ENCODE measurements at regions not wholly inside any gene's neighbourhood (a gene's known extent, or its start where the extent isn't known, plus 50 kb on each side); places are given as distances from the start of the nearest gene placed in this dataset.

DNA sequence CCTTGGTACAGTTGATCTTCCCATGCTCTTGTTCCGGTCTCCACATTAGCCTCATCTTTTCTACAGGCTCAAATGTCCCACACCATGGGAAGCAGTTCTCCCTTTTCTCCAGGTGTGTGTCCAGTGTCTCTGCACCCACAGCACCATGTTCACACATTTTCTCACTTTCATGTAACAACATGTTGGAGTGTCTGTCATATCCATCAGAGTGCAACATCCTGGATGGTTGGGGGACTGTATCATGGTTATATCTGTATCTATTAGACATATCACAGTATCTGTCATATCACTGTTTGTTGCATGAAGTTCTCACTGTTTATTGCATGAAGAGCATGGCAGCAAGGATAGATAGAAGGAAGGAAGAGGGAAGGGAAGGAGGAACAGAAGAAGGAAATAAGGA, 635.6 kb downstream of the EPM2A start:
- Histone ChIP-seq H3K27ac (ENCODE audit: extremely low read length, insufficient read depth, low read length) (no peak overlapping the region), H3K27me3 (ENCODE audit: control insufficient read depth in 1 of 2, insufficient read depth in 2 of 2, low read length in 2 of 2) (no peaks in the 10 kb centered on the region), H3K36me3 (replicated peaks in 1 of 2; ENCODE audit: control insufficient read depth in 1 of 2, insufficient read depth in 2 of 2, low read length in 2 of 2) (no peaks in the 10 kb centered on the region), H4K20me1 (ENCODE audit: insufficient read depth, low read length) (no peaks in the 10 kb centered on the region), H3K4me3 (replicated peaks in 1 of 3; ENCODE audit: insufficient read depth in 1 of 3, low read depth in 2 of 3, low read length in 3 of 3) (no peak overlapping the region), H3K4me1 (ENCODE audit: insufficient read depth, low read length) (no peaks in the 10 kb centered on the region), H3K79me2 (ENCODE audit: insufficient read depth, low read length) (no peaks in the 10 kb centered on the region), H2AFZ (ENCODE audit: low read length) (no peak overlapping the region), H3K9ac (ENCODE audit: insufficient read depth, low read depth, low read length) (no peak overlapping the region), H3K9me3 (ENCODE audit: low read length) (peaks cover 14% of the 10 kb centered on the region; the same call in 1 of the 2 replicates), H3K4me2 (ENCODE audit: low read depth, low read length) (no peak overlapping the region)
- FAIRE-seq (no peak), ATAC-seq (no peak), DNase-seq (ENCODE audit: low spot score) (no peak)
- POLR2A ChIA-PET = no interaction called here
- TF ChIP-seq FOXA1 (IDR thresholded peaks at IDR 0.05) (no peak), FOXA1 (CRISPR knock-in tag; IDR thresholded peaks at IDR 0.05) (no peak), AGO1 (IDR thresholded peaks at IDR 0.05; ENCODE audit: low read depth, low read length, poor library complexity, severe bottlenecking) (no peak)
- WGBS (ENCODE audit: low lambda C conversion rate) = 81% methylated on average over 1 of the region's 1 CpG
- CTCF ChIA-PET (ENCODE audit: low intra/inter-chr PET ratio, low total read pairs) = no interaction called here
- BruUV-seq (replicated peaks) = no TSS peak
- intact Hi-C loops (cut with micrococcal nuclease; ENCODE audit: unreplicated experiment) = no loop called here
- in situ Hi-C loops (cut with HindIII; ENCODE audit: extremely low pct_ligation_motif_present, low pct_unique_long_range_greater_than_20kb) = no loop called here

DNA sequence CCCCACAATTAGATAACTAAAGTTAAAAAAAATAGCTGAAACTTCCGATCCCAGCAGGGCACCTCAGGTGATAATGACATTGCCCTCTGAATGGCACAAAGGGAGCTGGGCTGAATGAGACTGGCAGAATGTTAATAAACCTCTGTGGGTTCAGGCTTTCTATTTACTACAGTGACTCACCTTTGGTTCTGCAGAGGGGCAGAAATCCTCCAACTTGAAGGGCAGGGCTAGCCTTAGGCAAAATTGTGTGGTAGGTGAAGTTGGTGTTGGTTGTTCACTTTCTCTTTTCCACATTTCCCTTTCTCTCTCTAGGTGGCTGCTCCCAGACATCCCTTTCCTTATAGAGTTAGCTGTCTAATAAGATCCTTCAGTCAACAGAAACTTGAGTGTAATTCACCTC, 625.2 kb downstream of the EPM2A start:
- no TSS peak for BruUV-seq (replicated peaks)
- Histone ChIP-seq H3K9me3 (ENCODE audit: low read length) (no peaks in the 10 kb centered on the region), H3K9ac (ENCODE audit: insufficient read depth, low read depth, low read length) (no peak overlapping the region), H3K4me3 (replicated peaks in 1 of 3; ENCODE audit: insufficient read depth in 1 of 3, low read depth in 2 of 3, low read length in 3 of 3) (no peak overlapping the region), H3K4me2 (ENCODE audit: low read depth, low read length) (no peak overlapping the region), H4K20me1 (ENCODE audit: insufficient read depth, low read length) (no peaks in the 10 kb centered on the region), H3K36me3 (replicated peaks in 1 of 2; ENCODE audit: control insufficient read depth in 1 of 2, insufficient read depth in 2 of 2, low read length in 2 of 2) (no peaks in the 10 kb centered on the region), H3K27me3 (ENCODE audit: control insufficient read depth in 1 of 2, insufficient read depth in 2 of 2, low read length in 2 of 2) (no peaks in the 10 kb centered on the region), H3K27ac (ENCODE audit: extremely low read length, insufficient read depth, low read length) (no peak overlapping the region), H2AFZ (ENCODE audit: low read length) (no peak overlapping the region), H3K4me1 (ENCODE audit: insufficient read depth, low read length) (no peaks in the 10 kb centered on the region), H3K79me2 (ENCODE audit: insufficient read depth, low read length) (no peaks in the 10 kb centered on the region)
- intact Hi-C loops (cut with micrococcal nuclease; ENCODE audit: unreplicated experiment) (no loop called here), in situ Hi-C loops (cut with HindIII; ENCODE audit: extremely low pct_ligation_motif_present, low pct_unique_long_range_greater_than_20kb) (no loop called here)
- ChIA-PET POLR2A (no interaction called here), CTCF (ENCODE audit: low intra/inter-chr PET ratio, low total read pairs) (no interaction called here)
- no peak for ATAC-seq
- 30% methylated on average over 1 of the region's 1 CpG for WGBS (ENCODE audit: low lambda C conversion rate)
- TF ChIP-seq ZNF225 (CRISPR knock-in tag; IDR thresholded peaks at IDR 0.05) (no peak), ZNF614 (CRISPR knock-in tag; IDR thresholded peaks at IDR 0.05; ENCODE audit: borderline replicate concordance) (no peak), TCF7L2 (IDR thresholded peaks at IDR 0.05; ENCODE audit: low read depth, low read length) (no peak), GRHL1 (CRISPR knock-in tag; conservative IDR thresholded peaks at IDR 0.05) (no peak), PHF21A (CRISPR knock-in tag; IDR thresholded peaks at IDR 0.05) (no peak), ZNF333 (CRISPR knock-in tag; IDR thresholded peaks at IDR 0.05; ENCODE audit: borderline replicate concordance) (no peak), ZC3H4 (CRISPR knock-in tag; IDR thresholded peaks at IDR 0.05; ENCODE audit: borderline replicate concordance) (no peak), ERF (CRISPR knock-in tag; IDR thresholded peaks at IDR 0.05) (no peak), SMAD9 (CRISPR knock-in tag; IDR thresholded peaks at IDR 0.05) (no peak), ETV5 (CRISPR knock-in tag; IDR thresholded peaks at IDR 0.05; ENCODE audit: borderline replicate concordance) (no peak), NR2F2 (IDR thresholded peaks at IDR 0.05; ENCODE audit: borderline replicate concordance, low read depth) (no peak), ZNF441 (CRISPR knock-in tag; IDR thresholded peaks at IDR 0.05; ENCODE audit: borderline replicate concordance) (no peak), MED1 (CRISPR knock-in tag; IDR thresholded peaks at IDR 0.05) (no peak), IRF2 (CRISPR knock-in tag; IDR thresholded peaks at IDR 0.05) (no peak), ATAD3A (CRISPR knock-in tag; IDR thresholded peaks at IDR 0.05) (no peak), TOE1 (CRISPR knock-in tag; IDR thresholded peaks at IDR 0.05) (no peak)
- FAIRE-seq = no peak
- DNase-seq (ENCODE audit: low spot score) = no peak

Measured in HepG2 (cell line).